SK-N-MC (cell line): ENCODE measurements at regions not wholly inside any gene's neighbourhood (a gene's known extent, or its start where the extent isn't known, plus 50 kb on each side); places are given as distances from the start of the nearest gene placed in this dataset.

Source experiments
- EZH2 ChIP-seq: fragments of 200-600 bp; sonication (generic); IDR thresholded peaks from one replicate; pipeline ENCODE4 v1.6.1; 2017; ENCODE audit warnings: antibody characterized with exemption
- POLR2AphosphoS5 ChIP-seq: IDR thresholded peaks from 2 replicates; pipeline ENCODE4 v1.6.1; 2012; ENCODE audit warnings: mild to moderate bottlenecking, low read depth, low read length, borderline replicate concordance

GRCh38 chr3:116618930-116619329, 90.6 kb upstream of the TUSC7 start:
- no peak for TF ChIP-seq EZH2
- no peak for TF ChIP-seq POLR2AphosphoS5
